ENCODE measurements at regions not wholly inside any gene's neighbourhood (a gene's known extent, or its start where the extent isn't known, plus 50 kb on each side); places are given as distances from the start of the nearest gene placed in this dataset.

GRCh38 chr2:76247006-76247405 lies 536.3 kb upstream of the GCFC2 start (continued):
- TF ChIP-seq IRF3 (IDR thresholded peaks at IDR 0.05; ENCODE audit: low read depth, low read length) (no peak), JUND (IDR thresholded peaks at IDR 0.05) (no peak)

GRCh38 chr2:76211991-76212985 lies 501.6 kb upstream of the GCFC2 start:
- Histone ChIP-seq H2AFZ (ENCODE audit: low read depth) (no peak overlapping the region), H3K4me2 (no peak overlapping the region), H3K9me2 (no peaks in the 10 kb centered on the region), H3K27ac (ENCODE audit: low read depth in 2 of 2, low read length in 1 of 2) (no peak overlapping the region), H3K4me1 (ENCODE audit: control insufficient read depth in 1 of 2, insufficient read depth in 2 of 2, low read depth in 1 of 2, low read length in 1 of 2) (no peaks in the 10 kb centered on the region), H3K36me3 (replicated peaks in 1 of 2; ENCODE audit: control insufficient read depth in 1 of 2, insufficient read depth in 2 of 2, low read length in 1 of 2) (no peaks in the 10 kb centered on the region), H3K4me3 (ENCODE audit: low read depth in 2 of 2, low read length in 1 of 2) (no peak overlapping the region), H3K79me2 (ENCODE audit: insufficient read depth) (no peaks in the 10 kb centered on the region), H3K9me3 (no peaks in the 10 kb centered on the region), H3F3A (replicated peaks; ENCODE audit: insufficient read depth) (no peaks in the 10 kb centered on the region), H3K9ac (no peak overlapping the region), H4K20me1 (ENCODE audit: insufficient read depth) (no peaks in the 10 kb centered on the region), H3K27me3 (ENCODE audit: insufficient read depth) (no peaks in the 10 kb centered on the region)
- ChIA-PET POLR2A (no interaction called here), CTCF (no interaction called here)
- no peak for DNase-seq
- TF ChIP-seq IRF3 (IDR thresholded peaks at IDR 0.05; ENCODE audit: low read depth, low read length) (no peak), TAF1 (IDR thresholded peaks at IDR 0.05; ENCODE audit: borderline replicate concordance, low read depth, low read length) (no peak), FOSL2 (IDR thresholded peaks at IDR 0.05; ENCODE audit: borderline replicate concordance, low read depth) (no peak), EZH2phosphoT487 (IDR thresholded peaks at IDR 0.05; ENCODE audit: borderline replicate concordance, low read depth) (no peak), FOXJ3 (CRISPR knock-in tag; IDR thresholded peaks at IDR 0.05) (no peak), RFX5 (IDR thresholded peaks at IDR 0.05; ENCODE audit: low read length) (no peak), GATA2 (CRISPR knock-in tag; IDR thresholded peaks at IDR 0.05) (no peak), GABPA (IDR thresholded peaks at IDR 0.05; ENCODE audit: low read depth) (no peak), EP300 (IDR thresholded peaks at IDR 0.05; ENCODE audit: borderline replicate concordance in 1 of 2, low read depth in 1 of 2, low read length in 1 of 2) (no peak), USF2 (IDR thresholded peaks at IDR 0.05; ENCODE audit: borderline replicate concordance, low read depth, low read length) (no peak), RAD21 (IDR thresholded peaks at IDR 0.05; ENCODE audit: low read length) (no peak), NRF1 (IDR thresholded peaks at IDR 0.05; ENCODE audit: low read depth, low read length) (no peak), NFIC (IDR thresholded peaks at IDR 0.05; ENCODE audit: borderline replicate concordance) (no peak), RXRA (IDR thresholded peaks at IDR 0.05; ENCODE audit: borderline replicate concordance, low read depth) (no peak), JUND (IDR thresholded peaks at IDR 0.05) (no peak)
- TF ChIP-seq, protein P1, sequence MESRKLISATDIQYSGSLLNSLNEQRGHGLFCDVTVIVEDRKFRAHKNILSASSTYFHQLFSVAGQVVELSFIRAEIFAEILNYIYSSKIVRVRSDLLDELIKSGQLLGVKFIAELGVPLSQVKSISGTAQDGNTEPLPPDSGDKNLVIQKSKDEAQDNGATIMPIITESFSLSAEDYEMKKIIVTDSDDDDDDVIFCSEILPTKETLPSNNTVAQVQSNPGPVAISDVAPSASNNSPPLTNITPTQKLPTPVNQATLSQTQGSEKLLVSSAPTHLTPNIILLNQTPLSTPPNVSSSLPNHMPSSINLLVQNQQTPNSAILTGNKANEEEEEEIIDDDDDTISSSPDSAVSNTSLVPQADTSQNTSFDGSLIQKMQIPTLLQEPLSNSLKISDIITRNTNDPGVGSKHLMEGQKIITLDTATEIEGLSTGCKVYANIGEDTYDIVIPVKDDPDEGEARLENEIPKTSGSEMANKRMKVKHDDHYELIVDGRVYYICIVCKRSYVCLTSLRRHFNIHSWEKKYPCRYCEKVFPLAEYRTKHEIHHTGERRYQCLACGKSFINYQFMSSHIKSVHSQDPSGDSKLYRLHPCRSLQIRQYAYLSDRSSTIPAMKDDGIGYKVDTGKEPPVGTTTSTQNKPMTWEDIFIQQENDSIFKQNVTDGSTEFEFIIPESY (IDR thresholded peaks at IDR 0.05; ENCODE audit: borderline replicate concordance, low read depth), result no peak
- TF ChIP-seq, protein P2, sequence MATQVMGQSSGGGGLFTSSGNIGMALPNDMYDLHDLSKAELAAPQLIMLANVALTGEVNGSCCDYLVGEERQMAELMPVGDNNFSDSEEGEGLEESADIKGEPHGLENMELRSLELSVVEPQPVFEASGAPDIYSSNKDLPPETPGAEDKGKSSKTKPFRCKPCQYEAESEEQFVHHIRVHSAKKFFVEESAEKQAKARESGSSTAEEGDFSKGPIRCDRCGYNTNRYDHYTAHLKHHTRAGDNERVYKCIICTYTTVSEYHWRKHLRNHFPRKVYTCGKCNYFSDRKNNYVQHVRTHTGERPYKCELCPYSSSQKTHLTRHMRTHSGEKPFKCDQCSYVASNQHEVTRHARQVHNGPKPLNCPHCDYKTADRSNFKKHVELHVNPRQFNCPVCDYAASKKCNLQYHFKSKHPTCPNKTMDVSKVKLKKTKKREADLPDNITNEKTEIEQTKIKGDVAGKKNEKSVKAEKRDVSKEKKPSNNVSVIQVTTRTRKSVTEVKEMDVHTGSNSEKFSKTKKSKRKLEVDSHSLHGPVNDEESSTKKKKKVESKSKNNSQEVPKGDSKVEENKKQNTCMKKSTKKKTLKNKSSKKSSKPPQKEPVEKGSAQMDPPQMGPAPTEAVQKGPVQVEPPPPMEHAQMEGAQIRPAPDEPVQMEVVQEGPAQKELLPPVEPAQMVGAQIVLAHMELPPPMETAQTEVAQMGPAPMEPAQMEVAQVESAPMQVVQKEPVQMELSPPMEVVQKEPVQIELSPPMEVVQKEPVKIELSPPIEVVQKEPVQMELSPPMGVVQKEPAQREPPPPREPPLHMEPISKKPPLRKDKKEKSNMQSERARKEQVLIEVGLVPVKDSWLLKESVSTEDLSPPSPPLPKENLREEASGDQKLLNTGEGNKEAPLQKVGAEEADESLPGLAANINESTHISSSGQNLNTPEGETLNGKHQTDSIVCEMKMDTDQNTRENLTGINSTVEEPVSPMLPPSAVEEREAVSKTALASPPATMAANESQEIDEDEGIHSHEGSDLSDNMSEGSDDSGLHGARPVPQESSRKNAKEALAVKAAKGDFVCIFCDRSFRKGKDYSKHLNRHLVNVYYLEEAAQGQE (IDR thresholded peaks at IDR 0.05; ENCODE audit: low read depth, low read length), result no peak
- 28% methylated on average over 5 of the region's 5 CpGs for WGBS (ENCODE audit: low lambda C conversion rate)
